ENCODE measurements at regions not wholly inside any gene's neighbourhood (a gene's known extent, or its start where the extent isn't known, plus 50 kb on each side); places are given as distances from the start of the nearest gene placed in this dataset.

- Histone ChIP-seq H3K36me3 (ENCODE audit: insufficient read depth, low read length, poor library complexity, severe bottlenecking) (peaks cover 5% of the 10 kb centered on the region), H3K27ac (ENCODE audit: low read depth, low read length, poor library complexity, severe bottlenecking) (peak overlapping the region; percentile 76), H3K9me3 (ENCODE audit: low read depth, low read length, poor library complexity, severe bottlenecking) (no peaks in the 10 kb centered on the region), H3K4me1 (ENCODE audit: insufficient read depth, low read length, poor library complexity, severe bottlenecking) (peaks cover 44% of the 10 kb centered on the region), H3K27me3 (replicated peaks; ENCODE audit: insufficient read depth, low read depth, low read length, poor library complexity) (no peaks in the 10 kb centered on the region), H3K4me3 (ENCODE audit: low read depth, low read length, poor library complexity, severe bottlenecking) (no peak overlapping the region)
- TF ChIP-seq EZH2 (IDR thresholded peaks at IDR 0.05; ENCODE audit: borderline replicate concordance, low read depth, low read length, poor library complexity, severe bottlenecking) (no peak), CTCF (conservative IDR thresholded peaks at IDR 0.05; ENCODE audit: low read depth, low read length) (no peak)
- ChIA-PET CTCF (no interaction called here), POLR2A (ENCODE audit: low non-redundant PET) (no interaction called here)
- no peak for DNase-seq (ENCODE audit: low spot score)
- TSS peak; percentile 51 for BruUV-seq (replicated peaks)
- intact Hi-C loops (cut with micrococcal nuclease; ENCODE audit: unreplicated experiment) = loop anchor here (2.0 kb wide), 1 partner anchor 130 kb away; no protein-coding TSS in a partner anchor
Observed at GRCh38 chr2:18373081-18373480, 187.4 kb downstream of the RDH14 start.

GRCh38 chr2:18372641-18373040, 187.8 kb downstream of the RDH14 start:
- intact Hi-C loops (cut with micrococcal nuclease; ENCODE audit: unreplicated experiment) = loop anchor here (2.0 kb wide), 1 partner anchor 130 kb away; no protein-coding TSS in a partner anchor
- ChIA-PET POLR2A (ENCODE audit: low non-redundant PET) (interaction anchor here (0.5 kb wide), 1 partner anchor 613 kb away, joined by 3 read pairs; no protein-coding TSS in a partner anchor), CTCF (no interaction called here)
- BruUV-seq (replicated peaks) = no TSS peak
- peak; percentile 77 for DNase-seq (ENCODE audit: low spot score)
- Histone ChIP-seq H3K27ac (ENCODE audit: low read depth, low read length, poor library complexity, severe bottlenecking) (peak overlapping the region; percentile 76), H3K9me3 (ENCODE audit: low read depth, low read length, poor library complexity, severe bottlenecking) (no peaks in the 10 kb centered on the region), H3K27me3 (replicated peaks; ENCODE audit: insufficient read depth, low read depth, low read length, poor library complexity) (no peaks in the 10 kb centered on the region), H3K36me3 (ENCODE audit: insufficient read depth, low read length, poor library complexity, severe bottlenecking) (peaks cover 5% of the 10 kb centered on the region), H3K4me3 (ENCODE audit: low read depth, low read length, poor library complexity, severe bottlenecking) (no peak overlapping the region), H3K4me1 (ENCODE audit: insufficient read depth, low read length, poor library complexity, severe bottlenecking) (peaks cover 40% of the 10 kb centered on the region)
- TF ChIP-seq CTCF (conservative IDR thresholded peaks at IDR 0.05; ENCODE audit: low read depth, low read length) = no peak
- TF ChIP-seq EZH2 (IDR thresholded peaks at IDR 0.05; ENCODE audit: borderline replicate concordance, low read depth, low read length, poor library complexity, severe bottlenecking) = no peak

- Histone ChIP-seq H3K9me3 (ENCODE audit: low read depth, low read length, poor library complexity, severe bottlenecking) (no peaks in the 10 kb centered on the region), H3K4me3 (ENCODE audit: low read depth, low read length, poor library complexity, severe bottlenecking) (no peak overlapping the region), H3K27ac (ENCODE audit: low read depth, low read length, poor library complexity, severe bottlenecking) (no peak overlapping the region), H3K4me1 (ENCODE audit: insufficient read depth, low read length, poor library complexity, severe bottlenecking) (peaks cover 31% of the 10 kb centered on the region), H3K36me3 (ENCODE audit: insufficient read depth, low read length, poor library complexity, severe bottlenecking) (peaks cover 5% of the 10 kb centered on the region), H3K27me3 (replicated peaks; ENCODE audit: insufficient read depth, low read depth, low read length, poor library complexity) (no peaks in the 10 kb centered on the region)
- ChIA-PET CTCF (no interaction called here), POLR2A (ENCODE audit: low non-redundant PET) (no interaction called here)
- TF ChIP-seq EZH2 (IDR thresholded peaks at IDR 0.05; ENCODE audit: borderline replicate concordance, low read depth, low read length, poor library complexity, severe bottlenecking) (no peak), CTCF (conservative IDR thresholded peaks at IDR 0.05; ENCODE audit: low read depth, low read length) (no peak)
- BruUV-seq (replicated peaks) = no TSS peak
- DNase-seq (ENCODE audit: low spot score) = no peak
- intact Hi-C loops (cut with micrococcal nuclease; ENCODE audit: unreplicated experiment) = no loop called here
Observed at GRCh38 chr2:18369760-18370159, 190.7 kb downstream of the RDH14 start.

All from A673 (cell line).